ENCODE measurements at regions not wholly inside any gene's neighbourhood (a gene's known extent, or its start where the extent isn't known, plus 50 kb on each side); places are given as distances from the start of the nearest gene placed in this dataset.
A peak's percentile ranks its signal among the peaks of the same experiment; 100 is the strongest.

GRCh38 chr2:61707984-61708852 lies 145.6 kb downstream of the FAM161A start:
- POLR2A ChIA-PET, result no interaction called here
- H3K36me3 Mint-ChIP-seq, result no peaks in the 10 kb centered on the region
- no peaks in the 10 kb centered on the region for H3K4me1 ChIP-seq (ENCODE audit: insufficient read depth, low read length)
- no peaks in the 10 kb centered on the region for H3K36me3 ChIP-seq (ENCODE audit: insufficient read depth, low read length)
- CTCF ChIA-PET, result no interaction called here
- H3K27me3 ChIP-seq (ENCODE audit: insufficient read depth, low read length, poor library complexity, severe bottlenecking), result no peaks in the 10 kb centered on the region
- H3K27ac Mint-ChIP-seq, result peak overlapping the region in 1 of 8 donors; percentile 69
- no peak for DNase-seq
- peaks cover 0 to 9% (median 0%) of the 10 kb centered on the region in 3 donors for H3K4me1 Mint-ChIP-seq
- H3K4me3 ChIP-seq (ENCODE audit: low read length), result no peak overlapping the region
- H3K9me3 Mint-ChIP-seq, result peaks cover 0 to 2% (median 0%) of the 10 kb centered on the region in 5 donors
- H3K27me3 Mint-ChIP-seq, result no peaks in the 10 kb centered on the region
- no peak overlapping the region for H3K27ac ChIP-seq (ENCODE audit: low read depth, low read length)
- no peak overlapping the region for H3K4me3 Mint-ChIP-seq
- H3K9me3 ChIP-seq (ENCODE audit: low read length), result no peaks in the 10 kb centered on the region

DNA sequence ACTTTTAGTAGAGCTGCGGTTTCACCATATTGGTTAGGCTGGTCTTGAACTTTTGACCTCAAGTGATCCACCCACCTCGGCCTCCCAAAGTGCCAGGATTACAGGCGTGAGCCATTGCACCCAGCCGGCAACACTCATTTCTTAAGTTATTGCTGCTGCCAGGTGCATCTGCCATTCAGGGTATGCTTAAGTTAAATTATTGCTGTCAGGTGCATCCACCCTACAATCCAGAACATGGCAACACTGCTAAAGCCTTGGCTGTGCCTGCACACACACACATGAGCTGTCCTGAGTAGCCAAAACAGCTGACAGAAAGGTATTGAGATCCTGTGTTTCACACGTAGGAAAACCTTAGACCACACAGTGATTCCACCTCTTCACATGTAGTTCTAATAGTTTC lies 148.2 kb downstream of the FAM161A start:
- POLR2A ChIA-PET, result no interaction called here
- Mint-ChIP-seq H3K27ac (no peak overlapping the region), H3K4me1 (peaks cover 0 to 9% (median 0%) of the 10 kb centered on the region in 3 donors), H3K27me3 (no peaks in the 10 kb centered on the region), H3K4me3 (no peak overlapping the region), H3K36me3 (no peaks in the 10 kb centered on the region), H3K9me3 (peaks cover 0 to 2% (median 0%) of the 10 kb centered on the region in 5 donors)
- CTCF ChIA-PET, result no interaction called here
- Histone ChIP-seq H3K4me3 (ENCODE audit: low read length) (no peak overlapping the region), H3K36me3 (ENCODE audit: insufficient read depth, low read length) (no peaks in the 10 kb centered on the region), H3K9me3 (ENCODE audit: low read length) (no peaks in the 10 kb centered on the region), H3K27me3 (ENCODE audit: insufficient read depth, low read length, poor library complexity, severe bottlenecking) (no peaks in the 10 kb centered on the region), H3K4me1 (ENCODE audit: insufficient read depth, low read length) (no peaks in the 10 kb centered on the region), H3K27ac (ENCODE audit: low read depth, low read length) (no peak overlapping the region)
- no peak for DNase-seq

DNA sequence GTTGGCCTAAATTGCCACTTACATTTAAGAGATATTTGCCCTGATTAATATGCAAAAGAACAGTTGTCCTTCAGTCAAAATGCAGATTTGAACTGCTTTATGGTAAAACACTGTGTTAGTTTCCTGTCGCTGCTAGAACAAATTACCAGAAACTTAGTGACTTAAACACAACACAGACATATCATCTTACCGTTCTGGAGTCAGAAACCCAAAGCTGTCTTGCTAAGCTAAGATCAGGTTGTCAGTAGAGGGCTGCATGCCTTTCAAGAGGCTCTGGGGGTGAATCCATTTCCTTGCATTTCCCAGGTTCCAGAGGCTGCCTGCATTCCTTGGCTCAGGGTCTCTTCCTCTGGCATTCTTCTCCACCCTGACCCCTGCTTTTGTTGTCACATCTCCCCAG lies 149.5 kb downstream of the FAM161A start:
- Mint-ChIP-seq H3K36me3 (no peaks in the 10 kb centered on the region), H3K4me1 (peaks cover 0 to 9% (median 0%) of the 10 kb centered on the region in 3 donors), H3K27ac (no peak overlapping the region), H3K4me3 (no peak overlapping the region), H3K27me3 (no peaks in the 10 kb centered on the region), H3K9me3 (peaks cover 0 to 2% (median 0%) of the 10 kb centered on the region in 5 donors)
- ChIA-PET CTCF (no interaction called here), POLR2A (no interaction called here)
- no peak overlapping the region for H3K27ac ChIP-seq (ENCODE audit: low read depth, low read length)
- H3K9me3 ChIP-seq (ENCODE audit: low read length), result no peaks in the 10 kb centered on the region
- no peaks in the 10 kb centered on the region for H3K27me3 ChIP-seq (ENCODE audit: insufficient read depth, low read length, poor library complexity, severe bottlenecking)
- no peak for DNase-seq
- no peaks in the 10 kb centered on the region for H3K4me1 ChIP-seq (ENCODE audit: insufficient read depth, low read length)
- H3K4me3 ChIP-seq (ENCODE audit: low read length), result no peak overlapping the region
- H3K36me3 ChIP-seq (ENCODE audit: insufficient read depth, low read length), result no peaks in the 10 kb centered on the region

- Histone ChIP-seq H3K4me3 (ENCODE audit: low read length) (no peak overlapping the region), H3K27ac (ENCODE audit: low read depth, low read length) (no peak overlapping the region), H3K27me3 (ENCODE audit: insufficient read depth, low read length, poor library complexity, severe bottlenecking) (no peaks in the 10 kb centered on the region), H3K4me1 (ENCODE audit: insufficient read depth, low read length) (no peaks in the 10 kb centered on the region), H3K9me3 (ENCODE audit: low read length) (no peaks in the 10 kb centered on the region), H3K36me3 (ENCODE audit: insufficient read depth, low read length) (no peaks in the 10 kb centered on the region)
- peaks cover 0 to 5% (median 0%) of the 10 kb centered on the region in 3 donors for H3K4me1 Mint-ChIP-seq
- DNase-seq, result no peak
- no peaks in the 10 kb centered on the region for H3K36me3 Mint-ChIP-seq
- ChIA-PET CTCF (interaction anchor here (1.4 kb wide), 1 partner anchor 11 kb away, joined by 4 read pairs; no protein-coding TSS in a partner anchor), POLR2A (no interaction called here)
- H3K9me3 Mint-ChIP-seq, result no peaks in the 10 kb centered on the region
- H3K27me3 Mint-ChIP-seq, result no peaks in the 10 kb centered on the region
- no peak overlapping the region for H3K27ac Mint-ChIP-seq
- H3K4me3 Mint-ChIP-seq, result no peak overlapping the region
Observed at GRCh38 chr2:61702088-61702467, 151.8 kb downstream of the FAM161A start.

- ChIA-PET CTCF (no interaction called here), POLR2A (no interaction called here)
- no peaks in the 10 kb centered on the region for H3K9me3 ChIP-seq (ENCODE audit: low read length)
- Mint-ChIP-seq H3K36me3 (no peaks in the 10 kb centered on the region), H3K27me3 (no peaks in the 10 kb centered on the region), H3K4me1 (peaks cover 0 to 8% (median 1%) of the 10 kb centered on the region in 3 donors), H3K27ac (peak overlapping the region in 1 of 8 donors; percentile 78), H3K9me3 (no peaks in the 10 kb centered on the region), H3K4me3 (no peak overlapping the region)
- H3K4me1 ChIP-seq (ENCODE audit: insufficient read depth, low read length), result no peaks in the 10 kb centered on the region
- DNase-seq, result no peak
- no peak overlapping the region for H3K4me3 ChIP-seq (ENCODE audit: low read length)
- H3K27ac ChIP-seq (ENCODE audit: low read depth, low read length), result no peak overlapping the region
- no peaks in the 10 kb centered on the region for H3K36me3 ChIP-seq (ENCODE audit: insufficient read depth, low read length)
- no peaks in the 10 kb centered on the region for H3K27me3 ChIP-seq (ENCODE audit: insufficient read depth, low read length, poor library complexity, severe bottlenecking)
Observed at GRCh38 chr2:61700464-61700863, 153.4 kb downstream of the FAM161A start.

DNA sequence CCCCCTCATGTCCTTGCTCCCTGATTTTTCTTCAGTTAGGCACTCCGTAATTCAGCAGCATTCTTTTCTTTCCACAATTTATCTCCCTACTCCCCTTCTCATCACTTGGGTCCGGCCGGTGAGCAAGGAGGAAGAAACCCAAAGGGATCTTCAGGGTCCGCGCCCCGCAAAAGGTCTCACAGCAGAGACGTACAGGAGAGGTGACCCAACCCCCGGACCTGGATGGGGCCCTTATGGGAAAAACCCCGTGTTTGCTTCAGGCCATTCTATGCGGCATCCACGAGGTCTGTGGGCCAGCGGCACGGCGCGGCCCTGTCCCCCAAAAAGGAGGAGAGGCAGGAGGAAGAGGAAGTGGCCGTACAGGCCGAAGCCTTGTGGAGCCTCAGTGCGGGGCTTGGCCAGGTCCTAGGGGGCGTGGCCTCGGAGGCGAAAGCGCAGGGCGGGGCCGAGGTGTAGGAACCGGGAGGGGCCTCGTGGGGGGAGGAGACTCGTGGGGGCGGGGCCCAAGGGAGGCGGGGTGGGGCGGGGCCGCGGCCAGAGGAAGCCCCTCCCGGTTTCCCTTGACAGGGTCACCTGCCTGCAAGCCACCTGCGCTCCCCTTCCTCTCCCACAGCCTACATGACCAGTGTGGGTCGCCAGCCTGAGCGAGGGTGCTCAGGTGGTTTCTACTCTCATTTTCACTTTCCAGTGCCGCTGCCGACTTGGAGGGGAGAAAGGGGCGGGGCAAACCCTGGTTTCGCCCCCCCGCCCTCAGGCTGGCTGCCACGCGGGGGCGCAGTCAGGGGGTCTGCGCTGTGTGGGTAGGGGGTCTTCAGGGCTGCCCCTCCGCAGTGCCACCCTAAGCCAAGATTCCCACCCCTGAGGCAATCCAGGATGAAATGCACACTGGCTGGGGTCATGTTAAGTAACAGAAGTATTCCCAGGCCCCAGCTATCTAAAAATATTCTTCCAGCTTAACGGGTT lies 156.4 kb upstream of the XPO1 start:
- no peaks in the 10 kb centered on the region for H3K9me3 Mint-ChIP-seq
- peak overlapping the region; percentile 58 to 98 (median 92) for H3K27ac Mint-ChIP-seq
- Histone ChIP-seq H3K36me3 (ENCODE audit: insufficient read depth, low read length) (no peaks in the 10 kb centered on the region), H3K4me1 (ENCODE audit: insufficient read depth, low read length) (peaks cover 5% of the 10 kb centered on the region), H3K9me3 (ENCODE audit: low read length) (no peaks in the 10 kb centered on the region), H3K4me3 (ENCODE audit: low read length) (peak overlapping the region; percentile 71), H3K27ac (ENCODE audit: low read depth, low read length) (peak overlapping the region; percentile 13), H3K27me3 (ENCODE audit: insufficient read depth, low read length, poor library complexity, severe bottlenecking) (no peaks in the 10 kb centered on the region)
- peak; percentile 73 to 89 (median 81) for DNase-seq
- peaks cover 0 to 1% (median 0%) of the 10 kb centered on the region in 3 donors for H3K36me3 Mint-ChIP-seq
- H3K4me3 Mint-ChIP-seq, result peak overlapping the region; percentile 81 to 95 (median 89)
- ChIA-PET POLR2A (no interaction called here), CTCF (interaction anchor here (0.9 kb wide), 1 partner anchor 32 kb away, joined by 3 read pairs; no protein-coding TSS in a partner anchor)
- H3K4me1 Mint-ChIP-seq, result peaks cover 11 to 33% (median 28%) of the 10 kb centered on the region in 3 donors
- H3K27me3 Mint-ChIP-seq, result no peaks in the 10 kb centered on the region

GRCh38 chr2:61693744-61694143 lies 155.6 kb upstream of the XPO1 start:
- peaks cover 0 to 1% (median 0%) of the 10 kb centered on the region in 3 donors for H3K36me3 Mint-ChIP-seq
- Histone ChIP-seq H3K27me3 (ENCODE audit: insufficient read depth, low read length, poor library complexity, severe bottlenecking) (no peaks in the 10 kb centered on the region), H3K9me3 (ENCODE audit: low read length) (no peaks in the 10 kb centered on the region), H3K4me1 (ENCODE audit: insufficient read depth, low read length) (peaks cover 5% of the 10 kb centered on the region), H3K36me3 (ENCODE audit: insufficient read depth, low read length) (no peaks in the 10 kb centered on the region), H3K4me3 (ENCODE audit: low read length) (peak overlapping the region; percentile 71), H3K27ac (ENCODE audit: low read depth, low read length) (peak overlapping the region; percentile 13)
- ChIA-PET CTCF (no interaction called here), POLR2A (interaction anchor here (1.1 kb wide), 1 partner anchor 22 kb away, joined by 3 read pairs; no protein-coding TSS in a partner anchor)
- H3K27me3 Mint-ChIP-seq, result no peaks in the 10 kb centered on the region
- H3K9me3 Mint-ChIP-seq, result no peaks in the 10 kb centered on the region
- no peak for DNase-seq
- H3K27ac Mint-ChIP-seq, result peak overlapping the region; percentile 58 to 98 (median 92)
- peak overlapping the region; percentile 43 to 95 (median 89) for H3K4me3 Mint-ChIP-seq
- H3K4me1 Mint-ChIP-seq, result peaks cover 12 to 36% (median 31%) of the 10 kb centered on the region in 3 donors
